ENCODE measurements at regions not wholly inside any gene's neighbourhood (a gene's known extent, or its start where the extent isn't known, plus 50 kb on each side); places are given as distances from the start of the nearest gene placed in this dataset.

GRCh38 chr21:25509862-25510261, 97.4 kb downstream of the MRPL39 start:
- no peaks in the 10 kb centered on the region for H3K9me3 ChIP-seq (replicated peaks; ENCODE audit: insufficient read depth, low read length)
- no peaks in the 10 kb centered on the region for H3K36me3 ChIP-seq (replicated peaks; ENCODE audit: insufficient read depth, low read length)
- H3K9me2 ChIP-seq (replicated peaks; ENCODE audit: insufficient read depth, low read length), result no peaks in the 10 kb centered on the region
- no peaks in the 10 kb centered on the region for H3K79me2 ChIP-seq (ENCODE audit: low read length)
- H3F3A ChIP-seq (ENCODE audit: insufficient read depth, low read length), result no peaks in the 10 kb centered on the region
- H3K4me1 ChIP-seq (ENCODE audit: low read length), result no peaks in the 10 kb centered on the region
- H2AFZ ChIP-seq (ENCODE audit: low read length), result no peak overlapping the region
- TF ChIP-seq CTCF (IDR thresholded peaks at IDR 0.05; ENCODE audit: low read length) (no peak), EZH2 (optimal IDR thresholded peaks at IDR 0.05; ENCODE audit: low read depth, low read length) (no peak), EZH2phosphoT487 (IDR thresholded peaks at IDR 0.05; ENCODE audit: low read length) (no peak)
- DNase-seq, result no peak
- H3K4me2 ChIP-seq (ENCODE audit: low read depth, low read length), result no peak overlapping the region
- no peaks in the 10 kb centered on the region for H4K20me1 ChIP-seq (ENCODE audit: insufficient read depth, low read length)
- no peak overlapping the region for H3K27ac ChIP-seq (ENCODE audit: low read length)
- H3K27me3 ChIP-seq (replicated peaks; ENCODE audit: insufficient read depth, low read length), result no peaks in the 10 kb centered on the region
- H3K9ac ChIP-seq (ENCODE audit: low read length), result no peak overlapping the region
- H3K4me3 ChIP-seq (ENCODE audit: low read length), result no peak overlapping the region

GRCh38 chr21:25508364-25508763, 98.9 kb downstream of the MRPL39 start:
- no peaks in the 10 kb centered on the region for H3K27me3 ChIP-seq (replicated peaks; ENCODE audit: insufficient read depth, low read length)
- no peaks in the 10 kb centered on the region for H3F3A ChIP-seq (ENCODE audit: insufficient read depth, low read length)
- H3K36me3 ChIP-seq (replicated peaks; ENCODE audit: insufficient read depth, low read length), result no peaks in the 10 kb centered on the region
- no peaks in the 10 kb centered on the region for H3K79me2 ChIP-seq (ENCODE audit: low read length)
- H3K27ac ChIP-seq (ENCODE audit: low read length), result no peak overlapping the region
- H2AFZ ChIP-seq (ENCODE audit: low read length), result no peak overlapping the region
- no peaks in the 10 kb centered on the region for H3K9me3 ChIP-seq (replicated peaks; ENCODE audit: insufficient read depth, low read length)
- no peak for TF ChIP-seq EZH2 (optimal IDR thresholded peaks at IDR 0.05; ENCODE audit: low read depth, low read length)
- TF ChIP-seq EZH2phosphoT487 (IDR thresholded peaks at IDR 0.05; ENCODE audit: low read length), result no peak
- no peak for TF ChIP-seq CTCF (IDR thresholded peaks at IDR 0.05; ENCODE audit: low read length)
- H3K4me1 ChIP-seq (ENCODE audit: low read length), result no peaks in the 10 kb centered on the region
- no peak overlapping the region for H3K4me3 ChIP-seq (ENCODE audit: low read length)
- H3K9ac ChIP-seq (ENCODE audit: low read length), result no peak overlapping the region
- no peak for DNase-seq
- no peaks in the 10 kb centered on the region for H4K20me1 ChIP-seq (ENCODE audit: insufficient read depth, low read length)
- H3K9me2 ChIP-seq (replicated peaks; ENCODE audit: insufficient read depth, low read length), result no peaks in the 10 kb centered on the region
- H3K4me2 ChIP-seq (ENCODE audit: low read depth, low read length), result no peak overlapping the region

GRCh38 chr21:25507522-25507921, 99.8 kb downstream of the MRPL39 start:
- Histone ChIP-seq H3K27me3 (replicated peaks; ENCODE audit: insufficient read depth, low read length) (no peaks in the 10 kb centered on the region), H3K36me3 (replicated peaks; ENCODE audit: insufficient read depth, low read length) (no peaks in the 10 kb centered on the region), H4K20me1 (ENCODE audit: insufficient read depth, low read length) (no peaks in the 10 kb centered on the region), H3F3A (ENCODE audit: insufficient read depth, low read length) (no peaks in the 10 kb centered on the region), H3K9me2 (replicated peaks; ENCODE audit: insufficient read depth, low read length) (no peaks in the 10 kb centered on the region), H3K27ac (ENCODE audit: low read length) (no peak overlapping the region), H3K4me1 (ENCODE audit: low read length) (no peaks in the 10 kb centered on the region), H3K9me3 (replicated peaks; ENCODE audit: insufficient read depth, low read length) (no peaks in the 10 kb centered on the region), H3K4me2 (ENCODE audit: low read depth, low read length) (no peak overlapping the region), H3K79me2 (ENCODE audit: low read length) (no peaks in the 10 kb centered on the region), H3K9ac (ENCODE audit: low read length) (no peak overlapping the region), H2AFZ (ENCODE audit: low read length) (no peak overlapping the region), H3K4me3 (ENCODE audit: low read length) (no peak overlapping the region)
- DNase-seq, result no peak
- no peak for TF ChIP-seq EZH2phosphoT487 (IDR thresholded peaks at IDR 0.05; ENCODE audit: low read length)
- no peak for TF ChIP-seq EZH2 (optimal IDR thresholded peaks at IDR 0.05; ENCODE audit: low read depth, low read length)
- no peak for TF ChIP-seq CTCF (IDR thresholded peaks at IDR 0.05; ENCODE audit: low read length)
